ENCODE measurements at regions not wholly inside any gene's neighbourhood (a gene's known extent, or its start where the extent isn't known, plus 50 kb on each side); places are given as distances from the start of the nearest gene placed in this dataset.
A peak's percentile ranks its signal among the peaks of the same experiment; 100 is the strongest.

- BruUV-seq (replicated peaks) = no TSS peak
- no peaks in the 10 kb centered on the region for H3K36me3 ChIP-seq (ENCODE audit: control insufficient read depth, insufficient read depth, low read length)
- no peaks in the 10 kb centered on the region for H4K20me1 ChIP-seq (replicated peaks; ENCODE audit: control insufficient read depth, insufficient read depth, low read length)
- FAIRE-seq = peak; percentile 19
- no peak overlapping the region for H3K4me2 ChIP-seq (ENCODE audit: insufficient read depth, low read length)
- no peaks in the 10 kb centered on the region for H3K9me3 ChIP-seq (replicated peaks; ENCODE audit: control insufficient read depth, insufficient read depth, low read depth, low read length)
- no peaks in the 10 kb centered on the region for H3K79me2 ChIP-seq (ENCODE audit: control insufficient read depth, insufficient read depth, low read length)
- H3K27me3 ChIP-seq (ENCODE audit: control insufficient read depth in 2 of 2, insufficient read depth in 2 of 2, low read length in 2 of 2) = peaks cover 9 to 62% of the 10 kb centered on the region in 2 experiments
- in situ Hi-C loops (cut with MboI) = no loop called here
- 2% methylated on average over 8 of the region's 8 CpGs for WGBS (ENCODE audit: insufficient coverage, low coverage, missing lambda C conversion rate)
- 0 out of 5 replicates have a peak, but pooled peaks cover 0 to 2% of the 10 kb centered on the region in 2 experiments for H3K4me1 ChIP-seq (replicated peaks in 1 of 2; ENCODE audit: control insufficient read depth in 2 of 2, insufficient read depth in 2 of 2, low read length in 2 of 2)
- H3K9ac ChIP-seq (ENCODE audit: insufficient read depth in 1 of 2, low read depth in 2 of 2, low read length in 2 of 2) = no peak overlapping the region
- TF ChIP-seq NR2C2 (CRISPR knock-in tag; IDR thresholded peaks at IDR 0.05) (no peak), NR2C2 (tag; IDR thresholded peaks at IDR 0.05) (no peak), SMC3 (conservative IDR thresholded peaks at IDR 0.05; ENCODE audit: insufficient read depth, low read depth, low read length) (0 out of 2 replicates have a peak, but pooled peaks have one; percentile 22), ZNF551 (CRISPR knock-in tag; IDR thresholded peaks at IDR 0.05) (no peak), RAD21 (CRISPR knock-in tag; conservative IDR thresholded peaks at IDR 0.05 in 1 of 2, IDR thresholded peaks at IDR 0.05 in 1 of 2) (peak in 1 of 2 experiments; percentile 49; a peak in 2 of 4 replicates), CTCF (IDR thresholded peaks at IDR 0.05 in 2 of 3, conservative IDR thresholded peaks at IDR 0.05 in 1 of 3; ENCODE audit: insufficient read depth in 2 of 3, low read depth in 1 of 3, low read length in 3 of 3) (peak; percentile 66 to 84 (median 77))
- ATAC-seq = no peak
- H3K9me1 ChIP-seq (ENCODE audit: control insufficient read depth, insufficient read depth, low read length) = no peaks in the 10 kb centered on the region
- H3K27ac ChIP-seq (ENCODE audit: extremely low read depth, low read depth, low read length) = no peak overlapping the region
- no peak overlapping the region for H3K4me3 ChIP-seq
- H2AFZ ChIP-seq (ENCODE audit: low read depth, low read length) = no peak overlapping the region
- intact Hi-C loops (cut with micrococcal nuclease) = no loop called here
- ChIA-PET CTCF (ENCODE audit: low intra/inter-chr PET ratio) (no interaction called here), POLR2A (no interaction called here)
- DNase-seq (ENCODE audit: extremely low read depth in 1 of 4, low spot score in 3 of 4) = peak; percentile 36 to 66 (median 54)
Measured at GRCh38 chr17:77741109-77741508, 217.4 kb upstream of the TNRC6C start.
